DMS53 (cell line): ENCODE measurements at regions not wholly inside any gene's neighbourhood (a gene's known extent, or its start where the extent isn't known, plus 50 kb on each side); places are given as distances from the start of the nearest gene placed in this dataset.

Experiments used
- DNase-seq: peaks from one replicate; lab custom pipeline; 2025; lab: John Stamatoyannopoulos, UW

- no peak for DNase-seq
These were observed 122.3 kb upstream of the NR4A3 start for GRCh38 chr9:99699396-99699795.

DNA sequence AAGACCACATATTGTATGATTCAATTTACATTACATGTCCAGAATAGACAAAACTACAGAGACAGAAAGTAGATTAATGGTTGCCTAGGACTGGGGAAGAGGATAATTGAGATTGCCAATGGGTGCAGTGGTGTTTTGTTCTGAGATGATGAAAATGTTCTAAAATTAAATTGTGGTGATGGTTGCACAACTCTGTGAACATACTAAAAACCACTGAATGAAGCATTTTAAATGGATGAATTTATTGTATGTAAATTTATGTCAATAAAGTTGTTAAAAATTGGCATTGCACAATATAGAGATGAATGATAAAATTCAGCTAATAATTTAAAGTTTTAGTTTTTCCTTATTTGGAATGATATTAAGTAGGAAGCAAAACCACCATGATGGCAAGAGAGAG lies 109.5 kb upstream of the NR4A3 start:
- DNase-seq = no peak

- no peak for DNase-seq
These were observed 107.8 kb upstream of the NR4A3 start for GRCh38 chr9:99713838-99714306.

DNA sequence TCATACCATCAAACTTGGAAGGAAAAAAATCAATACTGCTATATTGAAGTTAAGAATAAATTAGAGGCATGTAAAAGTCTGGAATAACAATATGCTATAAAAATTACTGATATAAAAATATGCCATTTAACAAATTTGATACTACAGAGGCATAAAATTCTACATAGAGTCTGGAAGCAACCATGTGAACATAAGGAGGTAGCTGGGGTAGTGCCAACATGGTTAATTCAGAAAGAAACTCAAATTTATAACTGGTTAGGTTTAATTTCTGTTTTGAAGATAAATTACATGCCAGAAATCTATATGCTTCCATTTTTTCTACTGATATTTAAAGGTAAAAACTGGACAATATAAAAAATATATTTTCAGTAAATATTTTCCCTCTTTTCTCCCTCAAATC lies 103.1 kb upstream of the NR4A3 start:
- no peak for DNase-seq

- no peak for DNase-seq
These were observed 101.1 kb upstream of the NR4A3 start for GRCh38 chr9:99720455-99721050.

GRCh38 chr9:99721898-99722297 lies 99.8 kb upstream of the NR4A3 start:
- DNase-seq = no peak

DNA sequence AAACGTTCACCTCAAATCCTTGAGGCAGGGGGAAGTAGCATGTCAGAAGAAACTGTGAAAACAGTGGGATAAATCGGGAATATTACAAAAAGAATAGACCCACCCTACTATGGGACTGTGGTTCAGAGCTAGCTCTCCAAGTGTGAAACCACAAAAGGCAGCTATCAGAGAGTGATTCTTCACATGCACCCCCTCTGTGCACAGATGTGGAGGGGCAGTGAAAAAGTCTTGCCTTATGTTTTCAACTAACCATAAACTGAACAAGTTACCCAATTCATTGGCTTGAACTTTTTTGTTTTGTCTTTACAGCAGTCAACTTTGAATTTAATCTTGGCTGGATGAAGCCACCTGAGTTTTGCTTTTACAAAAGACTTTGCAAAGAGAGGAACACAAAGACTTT lies 98.8 kb upstream of the NR4A3 start:
- no peak for DNase-seq

DNA sequence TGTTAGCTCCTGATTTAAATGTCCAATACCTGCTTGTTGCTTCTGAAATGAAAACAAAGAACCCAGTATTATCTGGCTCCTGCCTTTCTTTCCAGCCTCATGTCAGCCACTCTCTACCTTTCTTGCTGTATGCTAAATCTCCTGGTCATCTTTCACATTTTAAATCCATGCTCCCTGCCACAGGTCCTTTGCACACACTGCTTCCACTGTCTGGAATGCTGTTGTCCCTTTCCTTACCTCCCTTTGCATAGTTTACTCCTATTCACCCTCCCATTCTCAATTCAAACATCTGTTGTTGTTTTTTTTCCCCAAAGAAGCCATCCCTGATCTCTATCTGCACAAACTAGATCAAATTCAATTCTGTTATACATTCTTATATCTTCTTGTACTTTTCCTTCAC lies 97.0 kb upstream of the NR4A3 start:
- no peak for DNase-seq

GRCh38 chr9:99725852-99726251 lies 95.8 kb upstream of the NR4A3 start:
- no peak for DNase-seq

GRCh38 chr9:99726758-99727157 lies 94.9 kb upstream of the NR4A3 start:
- peak; percentile 70 for DNase-seq

GRCh38 chr9:99730062-99730461 lies 91.6 kb upstream of the NR4A3 start:
- DNase-seq = no peak

GRCh38 chr9:99731950-99732349 lies 89.7 kb upstream of the NR4A3 start:
- DNase-seq = no peak

GRCh38 chr9:99732715-99733114 lies 89.0 kb upstream of the NR4A3 start:
- no peak for DNase-seq

GRCh38 chr9:99735041-99735440 lies 86.6 kb upstream of the NR4A3 start:
- DNase-seq = no peak

- DNase-seq = no peak
These were observed 85.4 kb upstream of the NR4A3 start for GRCh38 chr9:99736291-99736690.

DNA sequence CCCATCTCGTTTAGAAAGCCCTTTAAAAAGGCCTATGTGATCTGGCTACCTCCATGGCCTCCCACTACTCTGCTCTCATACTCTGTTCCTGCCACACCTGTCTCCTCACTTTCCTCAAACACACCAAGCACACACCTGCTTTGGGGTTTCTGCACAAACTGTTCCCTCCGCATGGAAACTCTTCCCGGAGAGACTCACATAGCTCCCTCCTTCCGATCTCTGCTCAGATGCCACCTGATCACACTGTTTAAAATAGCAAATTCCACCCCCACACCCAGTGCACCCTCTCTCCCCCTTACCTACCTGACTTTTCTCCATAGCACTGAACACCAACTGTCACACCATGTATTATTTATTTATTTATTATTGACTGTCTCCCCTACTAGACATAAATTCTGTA lies 84.0 kb upstream of the NR4A3 start:
- DNase-seq = no peak

- DNase-seq = no peak
These were observed 78.7 kb upstream of the NR4A3 start for GRCh38 chr9:99743006-99743405.

GRCh38 chr9:99743455-99743854 lies 78.2 kb upstream of the NR4A3 start:
- no peak for DNase-seq

DNA sequence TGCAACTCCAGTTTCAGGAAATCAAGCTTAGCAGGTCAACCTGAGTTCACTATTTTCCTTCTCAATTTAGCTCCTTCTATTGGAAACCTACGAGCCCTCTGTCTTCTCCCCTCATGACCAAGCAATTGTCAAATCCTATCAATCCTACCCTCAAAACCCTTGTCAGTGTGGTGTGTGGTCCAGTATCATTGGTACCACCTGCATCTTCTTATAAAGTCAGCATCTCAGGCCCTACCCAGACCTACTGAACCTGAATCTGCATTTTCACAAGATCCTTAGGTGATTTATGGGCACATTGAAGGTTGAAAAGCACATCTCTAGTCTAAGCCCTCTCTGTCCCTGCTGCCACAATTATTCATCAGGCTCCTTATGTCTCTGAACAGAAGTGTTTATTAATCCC lies 77.6 kb upstream of the NR4A3 start:
- no peak for DNase-seq

DNA sequence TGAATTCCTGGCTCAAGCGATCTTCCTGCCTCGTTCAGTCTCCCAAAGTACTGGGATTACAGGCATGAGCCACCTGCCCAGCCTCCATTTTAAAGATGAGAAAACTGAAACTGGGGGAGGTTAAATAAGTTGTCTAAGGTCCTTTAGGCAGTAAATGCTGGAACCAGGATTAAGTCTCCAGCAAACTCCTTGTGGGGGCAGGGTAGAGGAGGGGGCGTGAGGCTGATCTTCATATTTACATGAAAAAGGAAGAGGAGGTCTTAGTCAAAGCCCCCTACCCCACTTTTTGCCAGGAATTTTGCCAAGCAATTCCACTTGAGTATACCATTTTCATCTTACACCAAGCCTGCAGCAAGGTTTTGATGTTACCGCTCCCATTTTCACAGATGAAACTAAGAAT lies 76.6 kb upstream of the NR4A3 start:
- no peak for DNase-seq

GRCh38 chr9:99746406-99746805 lies 75.3 kb upstream of the NR4A3 start:
- DNase-seq = no peak

DNA sequence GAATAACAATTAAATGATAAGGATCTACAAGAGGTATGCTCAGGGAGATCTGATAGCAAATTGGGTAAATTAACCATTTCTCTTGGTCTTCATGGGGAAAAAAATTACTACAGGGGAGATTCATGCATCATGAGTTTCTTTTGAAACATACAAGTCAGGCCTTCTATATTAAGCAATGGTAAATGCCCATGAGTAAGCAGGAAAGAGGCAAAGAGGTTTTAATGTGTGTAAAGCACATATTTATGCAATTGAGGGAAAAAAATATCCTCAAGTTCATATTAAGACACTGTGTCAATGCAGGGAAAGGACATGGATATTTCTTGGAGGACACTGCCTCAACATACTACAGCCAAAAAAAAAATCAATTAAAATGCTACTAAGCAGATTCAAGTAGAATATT lies 73.4 kb upstream of the NR4A3 start:
- DNase-seq = no peak

DNA sequence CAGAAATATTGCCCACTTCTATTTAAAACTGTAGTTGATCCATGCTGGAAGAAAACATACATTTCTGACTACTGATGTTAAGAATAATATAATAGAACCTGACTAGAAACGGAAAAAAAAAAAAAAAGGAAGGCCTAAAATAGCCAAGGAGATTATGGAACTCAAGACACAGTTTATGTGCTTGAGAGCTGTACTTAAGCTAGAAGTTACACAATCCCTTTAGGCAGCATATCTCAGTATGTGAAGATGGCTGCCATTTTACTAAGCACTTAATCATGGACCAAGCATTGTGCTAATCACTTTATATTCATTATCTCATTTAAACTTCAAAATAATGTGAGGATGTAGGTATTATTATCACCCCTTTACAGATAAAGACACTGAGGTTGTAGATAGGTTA lies 73.0 kb upstream of the NR4A3 start:
- no peak for DNase-seq

GRCh38 chr9:99749641-99750040 lies 72.0 kb upstream of the NR4A3 start:
- DNase-seq = no peak

DNA sequence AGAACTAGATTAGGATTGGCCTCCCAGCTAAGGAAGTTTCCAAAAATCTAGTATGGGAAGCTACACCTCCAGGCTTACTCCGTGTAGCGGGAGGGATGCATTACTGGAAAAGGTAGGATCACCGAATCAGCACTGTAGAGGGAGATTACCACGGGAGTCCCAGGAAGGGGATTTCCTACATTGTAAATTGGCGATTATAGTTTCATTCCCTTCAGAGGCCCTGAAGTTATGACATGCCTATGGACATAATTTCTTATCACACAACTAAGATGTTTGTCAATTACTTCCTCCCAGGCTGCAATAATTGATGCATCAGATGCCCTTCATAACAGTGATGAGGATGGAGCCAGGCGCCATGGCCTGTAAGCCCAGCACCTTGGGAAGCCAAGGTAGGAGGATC lies 71.2 kb upstream of the NR4A3 start:
- no peak for DNase-seq
